Activated CD4-positive, alpha-beta T cell treated with anti-CD3 and anti-CD28 coated beads, Interleukin-2, amount 50 U/mL, for 24 hours (primary cell): ENCODE measurements at regions not wholly inside any gene's neighbourhood (a gene's known extent, or its start where the extent isn't known, plus 50 kb on each side); places are given as distances from the start of the nearest gene placed in this dataset.
"Not testable (repeated sequence)": the region's sequence is repeated elsewhere in the genome, so short reads cannot be mapped to it uniquely, and the experiment has no call there.

Experiments
- DNase-seq, 2 donors: peaks; one replicate each; pipeline ENCODE4 v3.0.0-alpha.2; 2020; ENCODE audit warnings: low read depth in 1 of 2, low spot score in 1 of 2

- no peak for DNase-seq
Observed at GRCh38 chr16:65710107-65710506, 588.2 kb upstream of the CDH11 start.

DNA sequence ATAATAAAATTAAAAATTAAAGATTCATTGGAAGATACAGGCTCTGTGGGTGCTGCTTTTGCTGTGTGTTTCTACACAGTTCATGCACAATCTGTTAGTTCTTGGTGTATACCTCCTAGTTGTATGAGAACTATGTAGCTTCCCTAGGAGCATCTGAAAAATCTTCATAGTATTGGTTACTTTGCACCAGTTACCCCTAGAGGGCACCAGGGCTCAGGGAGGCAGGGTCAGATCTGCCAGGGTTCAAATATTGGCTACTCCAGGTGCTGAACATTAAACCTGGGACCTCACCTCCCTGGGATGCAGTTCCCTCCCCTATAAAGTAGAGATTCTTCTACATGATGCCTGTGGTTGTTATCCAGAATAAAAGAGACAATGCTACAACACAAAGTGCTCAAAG lies 583.0 kb upstream of the CDH11 start:
- no peak for DNase-seq

DNA sequence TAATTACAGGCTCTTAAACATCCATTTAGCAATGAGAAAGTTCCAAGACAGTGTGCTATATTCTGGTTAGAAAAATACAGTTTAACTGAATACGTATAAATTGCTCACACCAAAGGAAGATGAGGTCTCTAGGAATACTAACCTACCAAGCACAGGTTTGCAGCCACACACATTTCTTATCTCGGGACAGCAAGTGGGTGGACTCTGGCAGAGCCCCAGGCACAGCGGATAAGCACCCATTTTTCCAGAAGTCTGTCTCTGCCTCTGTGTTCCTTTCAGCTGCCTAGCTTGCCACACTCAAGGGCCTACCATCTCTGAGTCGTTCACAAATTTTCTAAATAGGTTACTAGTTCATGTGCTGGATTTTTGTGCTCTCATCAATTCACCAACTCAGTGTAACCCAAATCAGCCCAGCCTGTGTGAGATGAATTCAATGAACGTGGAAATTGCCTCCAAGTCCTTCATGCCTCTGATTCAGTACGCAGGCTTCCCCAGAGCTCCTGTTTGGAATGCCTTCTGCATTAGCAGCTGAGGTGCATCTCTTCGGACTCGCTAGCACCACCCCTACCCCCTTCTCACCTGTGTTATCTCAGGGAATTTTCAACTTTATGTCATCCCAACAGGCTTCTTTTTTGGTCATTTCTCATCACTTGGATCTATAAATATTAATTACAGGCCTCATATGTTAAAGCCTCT lies 581.0 kb upstream of the CDH11 start:
- no peak for DNase-seq

- no peak for DNase-seq
Observed at GRCh38 chr16:65700596-65700995, 578.7 kb upstream of the CDH11 start.

GRCh38 chr16:65698791-65699321 lies 577.0 kb upstream of the CDH11 start:
- no peak for DNase-seq

GRCh38 chr16:65697521-65697920 lies 575.7 kb upstream of the CDH11 start:
- no peak for DNase-seq

DNA sequence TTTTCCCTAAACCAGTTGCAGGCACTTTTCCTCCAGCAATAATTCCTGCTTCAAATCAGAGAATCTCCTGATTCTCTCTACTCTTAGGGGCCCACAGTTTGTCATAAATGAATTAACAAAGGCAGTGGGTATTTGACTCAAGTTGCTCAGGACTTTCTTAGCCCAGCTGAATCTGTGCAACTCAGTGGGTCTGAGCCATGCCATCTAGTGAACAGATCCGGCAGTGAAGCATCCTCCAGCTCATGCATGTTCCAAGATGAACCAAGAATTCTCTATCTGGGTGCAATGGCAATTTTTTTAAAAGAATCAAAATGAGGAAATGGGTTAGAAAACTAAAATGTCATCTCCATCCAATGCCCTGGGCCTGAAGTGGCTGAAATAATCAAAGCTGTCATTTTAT lies 575.2 kb upstream of the CDH11 start:
- no peak for DNase-seq

GRCh38 chr16:65691846-65692245 lies 570.0 kb upstream of the CDH11 start:
- not testable (repeated sequence) for DNase-seq

DNA sequence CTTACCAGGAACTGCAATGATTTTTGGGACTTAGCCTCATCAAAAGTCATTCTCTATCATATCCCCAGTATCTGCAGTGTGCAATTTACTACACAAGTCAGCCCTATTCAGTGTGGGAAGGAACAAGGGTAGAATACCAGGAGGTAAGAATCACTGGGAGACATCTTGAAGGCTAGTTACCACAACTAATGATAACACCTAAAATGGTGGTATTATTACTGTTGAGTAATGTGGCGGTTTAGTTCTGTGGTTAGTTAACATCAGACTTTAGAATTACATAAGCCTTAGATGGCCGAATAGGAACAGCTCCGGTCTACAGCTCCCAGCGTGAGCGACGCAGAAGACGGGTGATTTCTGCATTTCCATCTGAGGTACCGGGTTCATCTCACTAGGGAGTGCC lies 567.9 kb upstream of the CDH11 start:
- no peak for DNase-seq

DNA sequence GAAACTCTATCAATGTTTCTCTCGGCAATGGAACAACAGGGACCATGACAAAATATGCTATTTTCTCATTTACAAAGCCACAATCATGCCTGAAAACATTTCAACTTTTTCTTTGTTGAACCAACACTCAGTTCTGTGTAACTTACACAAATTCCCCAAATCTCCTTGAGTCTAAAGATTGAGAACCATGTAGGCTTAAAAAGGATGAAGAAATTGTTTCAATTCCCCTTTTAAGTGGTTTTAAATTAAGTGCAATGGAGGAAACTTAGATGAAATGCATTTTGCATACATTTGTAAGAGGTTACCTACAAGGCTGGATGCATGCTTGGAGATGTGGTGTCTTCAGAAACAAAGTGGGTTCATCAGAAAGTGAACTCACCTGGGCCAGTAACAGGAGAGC lies 566.4 kb upstream of the CDH11 start:
- no peak for DNase-seq

DNA sequence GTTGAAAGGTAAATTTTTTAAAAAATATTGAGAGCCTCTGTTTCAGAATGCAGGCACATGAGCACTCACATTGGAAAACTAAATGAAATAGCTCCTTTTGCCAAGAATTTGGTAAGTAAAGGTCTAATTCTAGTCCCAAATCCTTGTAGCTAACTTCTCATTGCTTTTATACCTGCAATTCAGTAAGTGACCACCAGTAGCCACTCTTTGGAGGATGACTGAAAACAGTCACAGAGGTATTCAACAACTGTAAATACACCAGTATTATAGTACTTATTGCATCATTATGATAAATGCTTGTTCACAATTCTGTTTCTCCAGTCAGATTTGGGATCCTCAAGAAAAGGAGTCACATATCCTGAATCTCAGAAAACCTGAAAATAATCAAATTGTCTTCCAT lies 562.4 kb upstream of the CDH11 start:
- no peak for DNase-seq

DNA sequence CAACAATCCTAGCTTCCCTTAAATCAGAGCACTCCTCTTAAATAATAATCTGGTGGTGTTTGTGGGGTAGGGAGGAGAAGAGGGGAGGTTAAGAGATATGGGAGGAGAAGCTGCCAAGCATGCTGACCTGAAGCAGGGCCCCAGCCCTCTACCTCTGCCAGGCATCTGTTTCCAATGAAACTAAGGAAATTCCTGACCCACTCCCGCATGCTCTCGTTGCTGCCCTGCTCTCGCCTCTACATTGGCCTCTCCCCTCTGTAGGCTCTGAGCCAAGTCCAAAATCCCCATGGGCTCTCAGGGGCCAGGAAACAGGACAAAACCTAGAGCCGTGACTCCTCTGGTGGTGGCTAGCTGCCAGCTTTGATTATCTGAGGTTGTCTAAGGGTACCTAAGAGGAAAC lies 559.5 kb upstream of the CDH11 start:
- no peak for DNase-seq

DNA sequence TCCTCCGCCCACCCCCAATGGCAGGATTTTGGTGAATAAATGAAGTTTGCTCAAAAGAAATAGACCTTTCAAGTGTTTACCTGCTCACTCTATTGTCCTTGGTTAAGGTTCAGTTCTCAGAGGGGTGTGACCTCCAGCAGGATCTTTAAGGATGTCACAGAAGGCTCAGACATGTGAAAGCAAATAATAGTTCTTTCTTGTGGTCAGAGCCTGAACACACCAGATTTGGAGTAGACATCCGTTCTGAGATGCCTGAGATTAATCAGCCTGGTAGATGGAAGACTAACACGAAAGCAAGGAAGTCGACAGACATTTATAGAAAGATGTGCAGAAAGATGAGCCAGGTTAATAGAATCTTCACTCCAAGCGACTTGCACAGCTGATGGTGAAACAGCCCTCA lies 557.9 kb upstream of the CDH11 start:
- DNase-seq: no peak

GRCh38 chr16:65675161-65675560 lies 553.3 kb upstream of the CDH11 start:
- DNase-seq: no peak

DNA sequence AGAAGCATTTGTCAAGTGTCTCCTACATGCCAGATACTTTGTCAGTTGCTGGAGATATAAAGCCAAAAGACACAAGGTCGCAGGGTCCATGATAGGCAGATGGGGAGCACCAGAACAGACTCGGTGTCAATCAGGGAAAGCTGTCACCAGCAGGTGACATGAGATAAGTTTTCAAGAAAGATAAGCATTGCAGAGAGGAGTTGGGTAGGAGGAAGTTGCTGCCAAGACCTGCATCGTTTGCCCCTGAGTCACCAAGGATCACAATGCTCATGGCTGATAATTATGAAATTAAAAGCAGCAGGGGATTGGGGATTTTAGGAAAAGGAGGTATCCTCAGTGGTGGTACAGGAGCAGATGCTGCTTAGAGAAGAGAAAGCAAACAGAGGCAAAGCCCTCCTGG lies 551.1 kb upstream of the CDH11 start:
- DNase-seq: no peak

GRCh38 chr16:65671071-65671470 lies 549.2 kb upstream of the CDH11 start:
- DNase-seq: no peak

GRCh38 chr16:65668064-65668595 lies 546.3 kb upstream of the CDH11 start:
- DNase-seq: no peak

- no peak for DNase-seq
Observed at GRCh38 chr16:65667011-65667578, 545.2 kb upstream of the CDH11 start.

DNA sequence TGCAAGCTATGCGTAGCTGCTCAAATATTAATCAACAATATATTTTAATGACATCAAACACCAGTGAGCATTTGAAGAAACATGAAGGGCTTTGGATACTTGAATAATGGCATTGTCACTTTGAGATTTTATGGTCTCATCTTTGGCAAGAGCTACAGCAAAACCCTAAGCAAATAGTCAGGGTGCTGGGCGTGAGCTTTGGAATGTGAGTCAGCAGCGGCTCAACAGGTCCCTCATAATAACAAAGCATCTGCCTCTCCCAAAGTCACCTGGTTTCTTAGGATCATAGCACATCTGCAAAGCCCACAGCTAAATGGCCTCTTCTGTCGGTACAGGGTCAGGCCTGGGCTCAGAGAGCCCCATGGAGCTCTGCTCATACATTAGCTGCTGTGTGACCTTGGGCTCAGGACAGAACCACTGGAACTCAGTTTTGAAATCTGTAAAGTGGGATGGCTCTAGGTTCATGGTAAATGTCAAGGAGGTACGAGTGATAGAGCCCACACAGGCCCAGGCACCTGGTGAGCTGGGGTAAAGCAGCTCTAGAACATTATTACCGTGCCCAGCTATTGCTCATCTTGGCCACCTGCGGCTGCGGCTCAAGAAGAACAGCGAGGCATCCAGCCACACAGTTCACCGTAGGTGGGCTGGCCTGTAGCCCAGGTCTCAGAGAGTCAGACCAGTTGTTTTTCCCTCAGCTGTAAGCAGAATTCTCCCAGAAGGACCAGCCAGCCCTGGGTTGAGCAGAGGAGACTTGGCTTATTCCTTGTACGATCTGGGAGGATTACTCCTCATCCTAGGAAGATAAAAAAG lies 544.5 kb upstream of the CDH11 start:
- DNase-seq: no peak

DNA sequence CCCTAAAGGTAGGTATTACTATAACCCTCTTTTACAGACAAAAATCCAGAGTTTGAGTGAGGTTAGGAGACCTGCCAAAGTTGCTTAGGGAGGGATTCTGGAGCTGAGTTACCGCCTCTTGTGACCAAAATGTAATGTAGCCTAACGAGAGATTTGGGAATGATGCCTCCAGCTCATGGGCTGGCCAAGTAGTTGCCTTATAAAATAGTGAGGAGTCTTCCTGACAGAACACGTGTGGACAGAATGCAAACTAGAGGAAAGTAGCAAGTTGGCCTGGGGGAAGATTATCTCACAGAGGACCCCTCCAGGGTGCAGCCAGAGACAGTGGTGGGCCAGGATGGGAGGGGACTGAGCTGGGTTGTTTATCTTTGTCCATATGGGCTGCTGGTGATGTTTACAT lies 543.7 kb upstream of the CDH11 start:
- DNase-seq: no peak

DNA sequence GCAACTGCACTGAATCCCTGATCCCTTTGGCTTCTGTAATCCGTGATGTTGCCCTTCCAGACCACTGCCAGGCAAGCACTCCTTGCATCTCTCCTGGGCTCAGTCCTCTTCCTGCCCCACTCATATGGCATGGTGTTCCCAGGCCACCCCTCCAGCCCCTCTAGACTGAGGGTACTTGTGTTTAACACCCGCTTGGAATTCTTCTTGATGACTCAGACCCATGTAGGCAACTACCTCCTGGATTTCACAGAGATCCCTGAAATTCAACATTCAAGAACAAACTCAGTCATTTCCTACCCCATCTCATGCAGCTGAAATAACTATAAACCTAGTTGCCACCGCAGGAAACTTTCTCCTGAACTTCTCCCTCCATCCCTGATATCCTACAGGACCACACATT lies 541.9 kb upstream of the CDH11 start:
- DNase-seq: no peak

DNA sequence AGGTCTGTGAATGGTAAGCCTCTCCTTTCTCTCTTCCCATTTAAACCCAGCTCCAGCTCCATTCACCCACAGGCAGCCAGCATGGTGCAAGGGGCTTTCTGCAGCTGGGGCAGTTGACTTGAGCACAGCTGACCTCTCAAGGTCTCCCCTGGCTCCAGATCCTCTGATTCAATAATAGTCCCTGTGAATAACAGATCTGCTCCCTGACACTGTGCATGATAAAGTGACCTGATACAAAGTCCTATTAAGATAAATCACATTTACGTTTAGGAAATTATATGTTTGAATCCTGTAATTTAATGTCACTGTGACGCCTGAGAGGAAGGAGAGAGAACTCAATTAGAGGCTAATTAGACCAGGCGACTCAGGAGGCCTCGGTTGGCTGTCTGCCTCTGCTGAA lies 540.4 kb upstream of the CDH11 start:
- no peak for DNase-seq
